ENCODE measurements at regions not wholly inside any gene's neighbourhood (a gene's known extent, or its start where the extent isn't known, plus 50 kb on each side); places are given as distances from the start of the nearest gene placed in this dataset.
A peak's percentile ranks its signal among the peaks of the same experiment; 100 is the strongest.

DNA sequence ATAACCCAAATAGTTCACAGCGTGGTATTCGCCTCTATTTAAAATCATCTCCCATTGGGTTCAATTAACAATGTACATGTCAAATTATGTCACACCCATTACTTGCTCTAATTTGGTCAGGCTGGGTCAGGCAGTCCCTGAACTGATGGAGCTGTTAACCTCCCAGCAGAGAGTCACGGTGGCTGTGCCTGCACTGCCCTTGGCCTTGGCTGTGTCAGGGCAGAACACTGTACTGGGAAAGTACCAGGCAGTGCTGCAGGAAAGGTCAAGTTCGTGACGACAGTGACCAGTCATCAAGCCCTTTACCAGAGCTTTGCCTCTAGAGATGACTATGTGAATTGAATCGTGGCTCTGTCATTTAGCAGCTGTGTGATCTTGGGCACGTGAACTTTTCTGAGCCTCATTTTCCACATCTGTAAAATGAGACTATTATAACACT, 100.0 kb downstream of the ARF6 start:
- Mint-ChIP-seq H3K4me1 (peaks cover 20% of the 10 kb centered on the region), H3K27ac (peak overlapping the region; percentile 87), H3K9me3 (ENCODE audit: insufficient read depth) (no peaks in the 10 kb centered on the region), H3K4me3 (peak overlapping the region; percentile 68), H3K27me3 (no peaks in the 10 kb centered on the region)
- intact Hi-C loops (cut with micrococcal nuclease): no loop called here
- ATAC-seq (ENCODE audit: low read depth) (peak; percentile 81), DNase-seq (no peak)
- no peak overlapping the region for H3K4me3 ChIP-seq (ENCODE audit: control extremely low read depth in 1 of 5, extremely low read depth in 1 of 5, insufficient read depth in 1 of 5, low read depth in 2 of 5, low read length in 4 of 5)
- ChIA-PET POLR2A (interaction anchor here (0.6 to 1.2 kb wide), 2 partner anchors 122 to 125 kb away, joined by 4 to 6 read pairs; no protein-coding TSS in a partner anchor), CTCF (interaction anchor here (0.6 to 1.8 kb wide), 7 partner anchors 11 to 141 kb away, joined by 3 to 5 read pairs (median 4); no protein-coding TSS in a partner anchor)
- peaks cover 8 to 14% of the 10 kb centered on the region in 2 donors for H3K4me1 ChIP-seq (ENCODE audit: control insufficient read depth in 2 of 2, insufficient read depth in 2 of 2, low read length in 2 of 2)
- H3K9me3 ChIP-seq (ENCODE audit: control extremely low read depth in 1 of 3, control insufficient read depth in 2 of 3, insufficient read depth in 1 of 3, low read length in 2 of 3): no peaks in the 10 kb centered on the region
- H3K4me2 ChIP-seq (replicated peaks; ENCODE audit: low read depth, low read length, poor library complexity, severe bottlenecking): no peak overlapping the region
- peaks cover 0 to 6% of the 10 kb centered on the region in 2 experiments for H3K36me3 ChIP-seq (replicated peaks in 1 of 2; ENCODE audit: control extremely low read depth in 1 of 2, control insufficient read depth in 1 of 2, extremely low read depth in 1 of 2, insufficient read depth in 2 of 2, low read length in 1 of 2)
- TF ChIP-seq, protein P1, sequence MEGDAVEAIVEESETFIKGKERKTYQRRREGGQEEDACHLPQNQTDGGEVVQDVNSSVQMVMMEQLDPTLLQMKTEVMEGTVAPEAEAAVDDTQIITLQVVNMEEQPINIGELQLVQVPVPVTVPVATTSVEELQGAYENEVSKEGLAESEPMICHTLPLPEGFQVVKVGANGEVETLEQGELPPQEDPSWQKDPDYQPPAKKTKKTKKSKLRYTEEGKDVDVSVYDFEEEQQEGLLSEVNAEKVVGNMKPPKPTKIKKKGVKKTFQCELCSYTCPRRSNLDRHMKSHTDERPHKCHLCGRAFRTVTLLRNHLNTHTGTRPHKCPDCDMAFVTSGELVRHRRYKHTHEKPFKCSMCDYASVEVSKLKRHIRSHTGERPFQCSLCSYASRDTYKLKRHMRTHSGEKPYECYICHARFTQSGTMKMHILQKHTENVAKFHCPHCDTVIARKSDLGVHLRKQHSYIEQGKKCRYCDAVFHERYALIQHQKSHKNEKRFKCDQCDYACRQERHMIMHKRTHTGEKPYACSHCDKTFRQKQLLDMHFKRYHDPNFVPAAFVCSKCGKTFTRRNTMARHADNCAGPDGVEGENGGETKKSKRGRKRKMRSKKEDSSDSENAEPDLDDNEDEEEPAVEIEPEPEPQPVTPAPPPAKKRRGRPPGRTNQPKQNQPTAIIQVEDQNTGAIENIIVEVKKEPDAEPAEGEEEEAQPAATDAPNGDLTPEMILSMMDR (IDR thresholded peaks at IDR 0.05): no peak
- no peak for TF ChIP-seq EZH2 (IDR thresholded peaks at IDR 0.05; ENCODE audit: borderline replicate concordance, insufficient read depth, low read depth, low read length, poor library complexity, severe bottlenecking)
- WGBS (ENCODE audit: insufficient coverage): 86% methylated on average over 5 of the region's 7 CpGs
- H2AFZ ChIP-seq (ENCODE audit: insufficient read depth, low read depth, low read length, poor library complexity, severe bottlenecking): no peak overlapping the region
- H3K27ac ChIP-seq (ENCODE audit: low read length in 2 of 2): no peak overlapping the region
- no peak overlapping the region for H3K9ac ChIP-seq (ENCODE audit: low read length)
- peaks cover 61% of the 10 kb centered on the region for H3K79me2 ChIP-seq (ENCODE audit: control insufficient read depth, insufficient read depth, low read length)
- H4K20me1 ChIP-seq (ENCODE audit: control insufficient read depth, insufficient read depth, low read length, poor library complexity, severe bottlenecking): no peaks in the 10 kb centered on the region
- H3K27me3 ChIP-seq (replicated peaks in 1 of 4; ENCODE audit: control extremely low read depth in 1 of 4, control insufficient read depth in 3 of 4, insufficient read depth in 4 of 4, low read length in 3 of 4): no peaks in the 10 kb centered on the region

DNA sequence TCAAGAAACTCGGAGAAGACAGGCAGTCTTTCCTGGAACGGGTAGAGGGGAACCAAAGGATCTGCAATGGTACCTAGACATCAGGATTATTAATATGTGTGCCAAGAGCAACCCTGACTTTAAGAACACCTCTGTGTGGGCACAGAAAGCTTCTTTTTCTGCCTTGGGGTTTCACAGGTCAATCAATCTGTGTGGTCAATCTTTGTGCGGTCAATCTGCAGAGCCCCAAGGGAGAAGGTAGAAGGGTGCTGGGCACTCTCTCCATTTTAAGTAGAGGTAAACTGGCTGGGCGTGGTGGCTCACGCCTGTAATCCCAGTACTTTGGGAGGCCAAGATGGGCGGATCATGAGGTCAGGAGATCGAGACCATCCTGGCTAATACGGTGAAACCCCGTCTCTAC, 100.7 kb downstream of the ARF6 start:
- Histone ChIP-seq H3K79me2 (ENCODE audit: control insufficient read depth, insufficient read depth, low read length) (peaks cover 58% of the 10 kb centered on the region), H3K4me3 (ENCODE audit: control extremely low read depth in 1 of 5, extremely low read depth in 1 of 5, insufficient read depth in 1 of 5, low read depth in 2 of 5, low read length in 4 of 5) (no peak overlapping the region), H3K36me3 (replicated peaks in 1 of 2; ENCODE audit: control extremely low read depth in 1 of 2, control insufficient read depth in 1 of 2, extremely low read depth in 1 of 2, insufficient read depth in 2 of 2, low read length in 1 of 2) (peaks cover 0 to 3% of the 10 kb centered on the region in 2 experiments), H3K27ac (ENCODE audit: low read length in 2 of 2) (no peak overlapping the region), H3K4me1 (ENCODE audit: control insufficient read depth in 2 of 2, insufficient read depth in 2 of 2, low read length in 2 of 2) (peaks cover 8 to 17% of the 10 kb centered on the region in 2 donors), H3K9me3 (ENCODE audit: control extremely low read depth in 1 of 3, control insufficient read depth in 2 of 3, insufficient read depth in 1 of 3, low read length in 2 of 3) (no peaks in the 10 kb centered on the region), H2AFZ (ENCODE audit: insufficient read depth, low read depth, low read length, poor library complexity, severe bottlenecking) (no peak overlapping the region), H4K20me1 (ENCODE audit: control insufficient read depth, insufficient read depth, low read length, poor library complexity, severe bottlenecking) (no peaks in the 10 kb centered on the region), H3K4me2 (replicated peaks; ENCODE audit: low read depth, low read length, poor library complexity, severe bottlenecking) (no peak overlapping the region), H3K9ac (ENCODE audit: low read length) (no peak overlapping the region), H3K27me3 (replicated peaks in 1 of 4; ENCODE audit: control extremely low read depth in 1 of 4, control insufficient read depth in 3 of 4, insufficient read depth in 4 of 4, low read length in 3 of 4) (no peaks in the 10 kb centered on the region)
- WGBS (ENCODE audit: insufficient coverage): 93% methylated on average over 7 of the region's 9 CpGs
- no peaks in the 10 kb centered on the region for H3K27me3 Mint-ChIP-seq
- TF ChIP-seq EZH2 (IDR thresholded peaks at IDR 0.05; ENCODE audit: borderline replicate concordance, insufficient read depth, low read depth, low read length, poor library complexity, severe bottlenecking): no peak
- TF ChIP-seq, protein P1 (IDR thresholded peaks at IDR 0.05): no peak
- H3K27ac Mint-ChIP-seq: peak overlapping the region; percentile 26
- DNase-seq: no peak
- H3K4me1 Mint-ChIP-seq: peaks cover 20% of the 10 kb centered on the region
- CTCF ChIA-PET: interaction anchor here (0.6 to 1.8 kb wide), 7 partner anchors 10 to 142 kb away, joined by 3 to 5 read pairs (median 4); no protein-coding TSS in a partner anchor
- intact Hi-C loops (cut with micrococcal nuclease): no loop called here
- no peaks in the 10 kb centered on the region for H3K9me3 Mint-ChIP-seq (ENCODE audit: insufficient read depth)
- no peak for ATAC-seq (ENCODE audit: low read depth)
- POLR2A ChIA-PET: interaction anchor here (1.2 kb wide), 1 partner anchor 126 kb away, joined by 4 read pairs; no protein-coding TSS in a partner anchor
- no peak overlapping the region for H3K4me3 Mint-ChIP-seq
